Heart right ventricle (tissue), 16 donors: ENCODE measurements at regions not wholly inside any gene's neighbourhood (a gene's known extent, or its start where the extent isn't known, plus 50 kb on each side); places are given as distances from the start of the nearest gene placed in this dataset.

ENCODE experiments used
- ATAC-seq, 8 donors: fragments of 200-7000 bp; cut with Tn5 transposase; one replicate each; pipeline ENCODE4 v1.9.1; 2020; ENCODE audit warnings: mild to moderate bottlenecking in 8 of 8, moderate library complexity in 8 of 8, moderate number of reproducible peaks in 1 of 8
- DNase-seq, 2 donors: peaks; one replicate each; pipeline ENCODE4 v3.0.0-alpha.2; 2020
- H3K27ac ChIP-seq, 10 donors: fragments of 200-600 bp; sonication (generic) in 2 of 10; one replicate each; pipeline versions ENCODE4 v1.5.0 to v1.8.0; 2020 to 2022; ENCODE audit warnings: mild to moderate bottlenecking in 3 of 10
- H3K27me3 ChIP-seq, 7 donors: fragments of 200-600 bp; one replicate each; pipeline ENCODE4 v1.8.0; 2021 to 2022; ENCODE audit warnings: mild to moderate bottlenecking in 2 of 7
- H3K36me3 ChIP-seq, 9 donors: fragments of 200-600 bp; sonication (generic) in 1 of 9; one replicate each; pipeline versions ENCODE4 v1.5.0 to v1.8.0; 2020 to 2022; ENCODE audit warnings: mild to moderate bottlenecking in 2 of 9
- H3K4me1 ChIP-seq, 9 donors: fragments of 200-600 bp; sonication (generic) in 1 of 9; one replicate each; pipeline versions ENCODE4 v1.5.0 to v1.8.0; 2020 to 2022; ENCODE audit warnings: mild to moderate bottlenecking in 4 of 9
- H3K4me3 ChIP-seq, 10 donors: fragments of 200-600 bp; sonication (generic) in 2 of 10; one replicate each; pipeline versions ENCODE4 v1.5.0 to v1.8.0; 2020 to 2022; ENCODE audit warnings: mild to moderate bottlenecking in 7 of 10, moderate library complexity in 2 of 10
- H3K9me3 ChIP-seq, 11 donors: fragments of 200-600 bp in 10 of 11; sonication (generic) in 2 of 11; one replicate each; pipeline versions ENCODE4 v1.5.0 to v1.8.0; 2013 to 2022; ENCODE audit warnings: mild to moderate bottlenecking in 2 of 11, control low read depth in 1 of 11, moderate library complexity in 1 of 11
- CTCF ChIP-seq, 9 donors: fragments of 200-600 bp; sonication (generic) in 2 of 9; IDR thresholded peaks; one replicate each; pipeline versions ENCODE4 v1.5.0 to v1.8.0; 2021 to 2022; ENCODE audit warnings: antibody characterized with exemption in 9 of 9, mild to moderate bottlenecking in 5 of 9, moderate library complexity in 1 of 9
- WGBS, 2 donors: extraction: QIAGEN DNeasy Blood & Tissue Kit; methylation state at CpG; one replicate each; pipeline ENCODE4 v1.1.7; 2013; ENCODE audit warnings: inconsistent platforms in 1 of 2; 5-methylcytosine and 5-hydroxymethylcytosine counted together
- intact Hi-C, 10 donors: fragments of 100-400 bp; cut with DNase I; formaldehyde crosslinking; loops; one replicate each; pipeline versions ENCODE4 v1.11.1 to v1.14.2; 2022
- donor health status: Arrhythmogenic right ventricular cardiomyopathy.
- donor health status: ischemic (EF 13 %, LVEDD 7.1; RV severe dilation, severe dysfunction).
- donor health status: healthy with polysubstance abuse.
- donor health status: DM: no; HTN: yes; CAD: no.
- donor health status: DM: no; HTN: no; CAD: no.
- donor health status: ischemic (EF 25% LVEDD 6.9; RV normal size, moderate dysfunction).
- donor health status: ischemic (EF 25% LVEDD 5.7; RV mildly dilated, moderate dysfunction).
- donor health status: healthy.
- donor health status: DM: yes; HTN: yes; CAD: no.
- donor health status: Ischemic cardiomyopathy.
- donor health status: ischemic (EF 35%, LVEDD 5.7; RV mildly dilated, moderate dysfunction).
- donor health status: nonischemic (EF 11% LVEDD 7.7; RV severe dilation, severe dysfunction).
- donor health status: DM: yes; HTN: yes; CAD: no.
- donor health status: PGD.
- donor health status: ischemic (EF 29% LVEDD 5.4; RV normal size, mild dysfunction).
- donor health status: nonischemic (EF 23%, LVEDD 6.1; RV moderate dilation, normal function).

- no peak overlapping the region for H3K4me3 ChIP-seq
- 88 to 97% methylated on average over 2 of the region's 2 CpGs for WGBS, 2 donors
- peaks cover 0 to 4% (median 0%) of the 10 kb centered on the region in 7 donors for H3K27me3 ChIP-seq
- H3K4me1 ChIP-seq, result peaks cover 0 to 16% (median 0%) of the 10 kb centered on the region in 9 donors
- no peak for TF ChIP-seq CTCF (IDR thresholded peaks at IDR 0.05)
- no peak overlapping the region for H3K27ac ChIP-seq
- no peaks in the 10 kb centered on the region for H3K9me3 ChIP-seq
- no peaks in the 10 kb centered on the region for H3K36me3 ChIP-seq
- no peak for ATAC-seq
- DNase-seq, result no peak
- intact Hi-C loops, result no loop called here
Observed at GRCh38 chr7:41893656-41894055, 190.8 kb upstream of the INHBA start.

- peak overlapping the region in 3 of 10 donors; percentile 66 to 72 (median 71) for H3K27ac ChIP-seq
- WGBS, 2 donors, result 85 to 93% methylated on average over 2 of the region's 2 CpGs
- intact Hi-C loops, result no loop called here
Observed at GRCh38 chr7:41892356-41893100, 189.6 kb upstream of the INHBA start.

GRCh38 chr7:41891950-41892349, 189.1 kb upstream of the INHBA start:
- Histone ChIP-seq H3K27me3 (peaks cover 0 to 4% (median 0%) of the 10 kb centered on the region in 7 donors), H3K4me3 (no peak overlapping the region), H3K27ac (peak overlapping the region in 6 of 10 donors; percentile 42 to 72 (median 67)), H3K9me3 (no peaks in the 10 kb centered on the region), H3K36me3 (no peaks in the 10 kb centered on the region), H3K4me1 (peaks cover 0 to 21% (median 4%) of the 10 kb centered on the region in 9 donors)
- intact Hi-C loops, result no loop called here
- WGBS, 2 donors, result 67 to 80% methylated on average over 8 of the region's 8 CpGs
- no peak for TF ChIP-seq CTCF (IDR thresholded peaks at IDR 0.05)
- ATAC-seq, result peak in 3 of 8 donors; percentile 41 to 54 (median 50)
- DNase-seq, result peak in 1 of 2 donors; percentile 24

More at GRCh38 chr7:41892356-41893100, 189.6 kb upstream of the INHBA start:
- peaks cover 0 to 4% (median 0%) of the 10 kb centered on the region in 7 donors for H3K27me3 ChIP-seq
- peak in 2 of 9 donors; percentile 6 to 14 for TF ChIP-seq CTCF (IDR thresholded peaks at IDR 0.05)
- no peak for ATAC-seq
- no peak for DNase-seq
- H3K9me3 ChIP-seq, result no peaks in the 10 kb centered on the region
- no peaks in the 10 kb centered on the region for H3K36me3 ChIP-seq
- H3K4me1 ChIP-seq, result peaks cover 0 to 16% (median 0%) of the 10 kb centered on the region in 9 donors
- no peak overlapping the region for H3K4me3 ChIP-seq

GRCh38 chr7:41890631-41891274, 187.9 kb upstream of the INHBA start:
- Histone ChIP-seq H3K9me3 (no peaks in the 10 kb centered on the region), H3K27ac (peak overlapping the region in 7 of 10 donors; percentile 27 to 72 (median 66)), H3K4me1 (peaks cover 0 to 32% (median 13%) of the 10 kb centered on the region in 9 donors), H3K36me3 (no peaks in the 10 kb centered on the region), H3K27me3 (peaks cover 0 to 5% (median 0%) of the 10 kb centered on the region in 7 donors), H3K4me3 (no peak overlapping the region)
- peak in 1 of 2 donors; percentile 26 for DNase-seq
- peak; percentile 71 to 89 (median 79) for ATAC-seq
- TF ChIP-seq CTCF (IDR thresholded peaks at IDR 0.05), result no peak
- intact Hi-C loops, result no loop called here
- WGBS, 2 donors, result 72 to 75% methylated on average over 9 of the region's 9 CpGs
